SKM-1 treated with dmso at 0.1 percent for 144 hours (cell line): ENCODE measurements at regions not wholly inside any gene's neighbourhood (a gene's known extent, or its start where the extent isn't known, plus 50 kb on each side); places are given as distances from the start of the nearest gene placed in this dataset.
"Not testable (repeated sequence)": the region's sequence is repeated elsewhere in the genome, so short reads cannot be mapped to it uniquely, and the experiment has no call there.

Source experiments
- DNase-seq: peaks from one replicate; lab custom pipeline; 2025; ENCODE audit not compliant: unreplicated experiment; lab: John Stamatoyannopoulos, UW

DNA sequence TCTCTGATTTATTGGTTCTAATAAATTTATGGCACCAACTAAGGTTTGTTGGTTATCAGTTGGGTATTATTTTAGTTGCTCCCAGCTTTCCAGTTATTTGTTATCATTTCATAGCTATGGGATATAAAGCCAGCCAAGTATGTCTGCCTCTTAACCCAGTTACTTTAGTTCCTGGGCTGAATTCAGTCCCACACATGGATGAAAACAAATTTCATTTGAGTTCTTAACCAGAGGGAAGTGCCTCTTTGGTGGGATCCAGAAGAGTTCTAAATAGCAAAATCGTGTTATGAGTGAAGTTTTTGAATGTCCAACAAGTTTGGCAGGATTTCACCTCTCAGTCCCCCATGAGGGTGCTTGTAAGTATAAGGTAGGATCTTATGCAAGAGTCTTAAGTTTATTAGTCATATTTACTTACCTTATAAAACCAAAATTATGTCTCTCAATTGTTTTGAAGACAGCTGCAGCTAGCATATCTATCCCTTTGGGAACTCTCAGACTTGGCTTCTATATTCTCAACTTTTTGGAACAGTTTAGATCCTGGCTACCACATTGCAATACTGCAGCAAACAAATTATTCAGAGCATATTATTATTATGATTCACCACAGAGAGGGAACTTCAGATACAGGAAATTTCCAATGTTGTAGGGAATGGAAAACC lies 683.6 kb downstream of the BCKDHB start:
- DNase-seq = no peak

GRCh38 chr6:80783271-80783670 lies 676.8 kb downstream of the BCKDHB start:
- DNase-seq = not testable (repeated sequence)

DNA sequence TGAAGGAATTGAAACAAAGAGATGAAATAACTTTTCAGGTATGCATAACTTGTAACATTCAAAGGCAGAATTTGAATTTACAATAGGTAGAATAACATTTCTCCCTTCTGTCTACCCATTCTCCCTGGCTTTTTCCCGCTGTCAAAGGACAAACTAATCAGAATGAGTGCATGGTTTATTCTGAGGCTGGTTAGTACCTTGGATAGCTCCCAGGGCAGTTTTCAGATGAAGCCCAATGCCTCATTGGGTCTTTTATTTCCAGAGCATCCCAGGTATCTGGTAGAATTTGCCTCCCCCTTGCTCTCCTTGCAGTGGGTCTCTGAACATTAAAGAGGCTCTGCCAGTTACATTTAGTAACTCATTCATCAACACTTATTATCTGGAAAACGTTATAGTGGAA lies 665.5 kb downstream of the BCKDHB start:
- no peak for DNase-seq

DNA sequence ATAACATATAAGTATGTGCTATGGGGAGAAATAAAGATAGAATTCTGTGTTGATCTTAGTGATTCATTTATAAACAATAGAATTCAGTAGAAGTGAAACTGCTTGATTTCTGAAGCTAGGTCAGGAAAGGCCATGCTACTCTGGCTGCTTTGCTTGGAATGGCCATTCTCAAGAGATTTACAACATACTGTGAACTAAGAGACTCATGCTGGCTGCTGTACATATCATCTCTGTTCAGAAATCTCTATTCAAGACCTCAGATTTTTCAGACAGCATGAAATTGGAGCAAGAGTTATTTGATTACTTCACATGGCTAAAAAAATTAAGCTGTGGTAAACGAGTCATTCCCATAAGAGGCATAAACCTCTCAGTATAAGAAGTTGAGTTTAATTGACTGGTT lies 662.6 kb downstream of the BCKDHB start:
- no peak for DNase-seq

GRCh38 chr6:80767808-80768207 lies 661.3 kb downstream of the BCKDHB start:
- no peak for DNase-seq

DNA sequence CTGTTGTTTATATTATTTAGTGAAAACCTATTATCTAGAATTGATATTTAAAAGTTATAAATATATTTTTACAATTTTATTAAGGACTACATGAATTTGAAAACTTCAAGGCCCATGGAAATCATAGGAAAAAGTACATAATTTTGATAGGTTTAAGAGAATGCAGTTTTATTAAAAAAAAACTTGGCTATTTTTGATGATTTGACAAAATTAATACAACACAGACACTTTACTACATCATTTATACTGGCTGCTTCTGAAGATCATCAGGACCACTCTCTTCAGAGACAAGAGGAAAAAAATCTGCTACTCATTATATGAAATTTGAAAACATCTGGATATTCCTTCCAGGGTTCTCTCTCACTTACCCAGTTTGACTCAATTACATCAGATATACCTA lies 637.7 kb downstream of the BCKDHB start:
- DNase-seq = no peak

DNA sequence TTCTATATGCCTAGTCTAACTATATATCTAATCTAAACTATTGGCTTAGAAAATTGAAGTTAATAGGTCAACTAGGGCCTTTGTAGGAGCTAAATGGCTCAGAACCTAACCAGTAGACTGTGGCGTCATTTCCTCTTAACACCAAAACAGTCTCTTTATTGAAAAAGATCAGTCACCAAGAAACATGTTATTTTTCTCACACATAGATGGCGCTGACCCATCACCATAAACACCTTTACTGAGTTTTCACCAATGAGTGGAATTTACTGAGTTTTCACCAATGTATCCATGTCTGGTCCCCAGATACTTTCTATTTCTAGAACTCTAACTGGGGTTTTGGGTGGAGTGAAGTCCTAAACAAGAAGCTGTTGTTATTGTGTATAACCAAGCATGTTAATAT lies 636.0 kb downstream of the BCKDHB start:
- DNase-seq = no peak

GRCh38 chr6:80733641-80734040 lies 627.2 kb downstream of the BCKDHB start:
- DNase-seq = no peak

- no peak for DNase-seq
Measured at GRCh38 chr6:80728830-80729229, 622.4 kb downstream of the BCKDHB start.

GRCh38 chr6:80728101-80728750 lies 621.8 kb downstream of the BCKDHB start:
- no peak for DNase-seq

DNA sequence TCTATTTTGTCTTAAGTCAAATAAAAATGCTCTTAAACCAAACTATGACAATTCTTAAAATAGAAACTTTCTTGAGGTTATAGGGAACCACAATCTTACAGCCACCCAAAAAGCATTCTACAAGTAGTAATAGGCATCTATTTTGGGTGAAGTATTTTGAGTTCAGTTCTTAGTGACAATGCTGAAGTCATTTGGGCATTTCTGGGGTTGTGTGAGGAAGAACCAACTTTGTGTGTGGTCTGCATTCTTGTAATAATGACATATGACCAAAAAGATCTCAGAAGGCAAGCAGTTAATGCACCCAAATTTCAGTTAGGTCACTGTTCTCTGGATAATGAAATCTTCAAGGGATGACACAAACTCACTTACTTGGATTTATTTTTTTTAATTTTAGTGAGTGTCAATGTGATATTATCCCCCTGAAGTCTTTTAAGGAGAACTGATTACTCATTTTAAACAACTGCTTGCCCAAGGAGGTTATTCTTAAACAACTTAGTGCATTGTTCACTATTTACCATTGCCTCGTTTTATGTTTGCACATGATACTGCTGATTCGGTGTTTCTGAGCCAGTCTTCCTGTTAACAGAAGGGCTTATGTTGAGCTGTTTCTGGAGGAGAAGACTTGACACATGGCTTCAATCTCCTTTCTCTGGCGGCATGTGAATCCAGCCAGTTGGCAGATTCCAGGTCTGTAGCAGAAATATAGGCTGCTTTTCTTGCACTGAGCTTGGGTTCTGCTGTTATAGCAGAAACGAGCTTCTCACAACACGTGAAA lies 618.9 kb downstream of the BCKDHB start:
- no peak for DNase-seq

- no peak for DNase-seq
Measured at GRCh38 chr6:80720824-80721223, 614.4 kb downstream of the BCKDHB start.

DNA sequence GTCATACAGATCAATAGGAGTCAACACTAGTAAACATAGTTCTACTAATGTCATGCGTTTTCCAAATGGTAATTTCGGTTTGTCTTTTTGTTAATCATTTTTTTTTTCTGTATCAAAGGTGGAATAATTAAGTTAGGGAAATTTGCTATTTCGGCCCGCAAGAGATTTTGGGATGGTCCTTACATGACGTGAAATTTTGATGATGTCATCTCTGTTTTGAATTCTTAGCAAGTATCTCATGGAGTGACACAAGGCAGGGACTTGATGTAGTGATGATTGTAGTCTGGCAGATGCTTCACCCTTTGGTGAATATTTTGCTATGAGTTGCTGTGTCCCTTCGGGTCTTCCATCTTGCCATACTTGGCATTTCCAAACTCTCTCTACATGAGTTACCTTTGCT lies 608.0 kb downstream of the BCKDHB start:
- no peak for DNase-seq

- no peak for DNase-seq
Measured at GRCh38 chr6:80698459-80698858, 592.0 kb downstream of the BCKDHB start.

DNA sequence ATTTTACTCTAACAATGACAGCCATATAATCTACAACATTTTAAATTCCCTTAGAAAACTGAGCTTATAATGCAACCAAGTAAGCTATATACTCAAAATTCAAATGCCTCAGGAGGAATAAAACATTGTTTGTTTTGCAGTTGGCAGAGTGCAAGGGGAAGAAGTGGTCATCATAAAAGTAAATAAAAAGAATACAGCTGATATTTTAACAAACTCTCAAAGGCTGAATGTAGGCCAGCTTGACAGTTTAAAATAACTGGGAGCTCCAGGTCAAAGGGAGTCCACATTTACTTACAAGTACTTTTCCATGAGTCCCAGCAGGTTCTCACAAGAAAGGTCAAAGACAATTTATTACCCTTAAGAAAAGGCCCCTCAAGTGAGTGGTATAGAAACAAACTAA lies 589.8 kb downstream of the BCKDHB start:
- DNase-seq = no peak

- DNase-seq = no peak
Measured at GRCh38 chr6:80690551-80691131, 584.2 kb downstream of the BCKDHB start.

DNA sequence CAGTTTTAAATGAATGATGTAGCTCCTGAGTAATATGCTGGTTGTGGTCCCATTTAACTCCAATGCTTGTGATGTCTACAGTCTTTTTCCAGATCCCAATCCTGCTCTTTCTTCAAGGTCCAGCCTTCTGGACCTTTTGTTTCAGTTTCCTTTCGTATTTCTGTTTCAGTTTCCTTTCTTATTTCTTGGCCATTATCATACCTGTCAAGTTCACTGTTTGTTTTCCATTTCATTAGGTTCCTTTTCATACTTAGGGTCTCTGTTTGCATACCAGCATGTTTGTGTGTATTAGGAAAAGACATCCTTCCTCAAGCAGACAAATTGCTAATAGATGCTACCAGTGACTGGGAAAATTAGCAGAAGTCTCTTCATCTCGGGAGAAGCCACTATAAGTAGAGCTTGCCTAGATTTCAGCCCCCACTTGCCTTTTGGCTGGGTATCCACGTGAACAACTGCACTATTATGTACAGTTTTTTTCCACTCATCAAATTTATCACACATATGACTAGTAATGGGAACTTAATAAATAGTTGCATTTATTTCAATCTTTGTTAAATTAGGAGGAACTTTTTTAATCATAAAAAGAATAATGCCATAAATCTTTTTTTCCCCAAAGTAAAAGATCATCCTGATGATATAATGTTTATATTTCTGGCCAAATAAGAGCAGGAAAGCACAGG lies 583.4 kb downstream of the BCKDHB start:
- DNase-seq = no peak

GRCh38 chr6:80679992-80680391 lies 573.5 kb downstream of the BCKDHB start:
- DNase-seq = no peak

DNA sequence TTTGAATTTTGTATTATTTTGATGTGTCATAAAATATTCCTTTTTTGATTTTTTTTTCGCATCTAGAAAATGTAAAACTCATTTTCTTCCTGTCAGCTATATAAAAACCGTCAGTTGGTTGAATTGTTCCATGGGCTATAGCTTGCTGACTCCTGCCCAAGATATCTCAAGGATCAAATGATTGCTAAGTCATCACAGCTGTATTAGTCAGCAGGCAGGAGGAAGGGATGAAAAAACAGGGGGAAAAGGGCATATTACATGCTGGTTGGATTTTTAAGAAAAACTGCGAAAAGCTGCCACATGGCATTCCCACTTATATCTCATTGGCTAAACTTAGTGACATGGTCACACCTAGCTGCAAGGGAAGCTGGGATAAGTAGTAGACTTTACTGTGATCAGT lies 569.9 kb downstream of the BCKDHB start:
- no peak for DNase-seq

GRCh38 chr6:80674669-80675068 lies 568.2 kb downstream of the BCKDHB start:
- DNase-seq = no peak

DNA sequence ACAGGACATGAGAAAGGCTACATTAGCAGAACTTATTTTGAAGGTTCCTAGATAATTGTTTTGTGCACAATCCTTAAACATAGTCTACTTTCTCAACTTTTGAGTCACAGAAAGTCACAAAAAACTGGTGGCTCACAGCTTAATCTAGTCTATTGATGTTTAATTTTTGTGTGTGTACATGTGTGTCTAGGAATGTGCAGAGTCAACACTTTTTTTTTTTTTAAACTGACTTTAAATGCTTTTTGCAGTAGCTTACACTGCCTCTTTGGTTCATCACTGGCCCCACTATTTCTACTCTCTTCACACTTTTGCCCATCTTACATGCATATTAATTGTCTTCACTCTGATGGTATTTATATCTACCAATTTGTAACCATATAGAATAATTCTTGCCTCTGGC lies 566.9 kb downstream of the BCKDHB start:
- DNase-seq = no peak
